GM19467 (cell line): ENCODE measurements at regions not wholly inside any gene's neighbourhood (a gene's known extent, or its start where the extent isn't known, plus 50 kb on each side); places are given as distances from the start of the nearest gene placed in this dataset.
"Not testable (repeated sequence)": the region's sequence is repeated elsewhere in the genome, so short reads cannot be mapped to it uniquely, and the experiment has no call there.

Experiments
- ATAC-seq: cut with Tn5 transposase; IDR thresholded peaks from one replicate; pipeline ENCODE4 v1.9.1; 2021; ENCODE audit warnings: mild to moderate bottlenecking, moderate library complexity; ENCODE audit not compliant: unreplicated experiment

GRCh38 chr10:106308284-106308683 lies 856.2 kb downstream of the SORCS1 start:
- ATAC-seq, result no peak

- no peak for ATAC-seq
Measured at GRCh38 chr10:106304056-106304455, 860.5 kb downstream of the SORCS1 start.

- ATAC-seq, result no peak
Measured at GRCh38 chr10:106302961-106303360, 861.5 kb downstream of the SORCS1 start.

- ATAC-seq, result no peak
Measured at GRCh38 chr10:106301146-106301545, 863.4 kb downstream of the SORCS1 start.

GRCh38 chr10:106296750-106297392 lies 867.6 kb downstream of the SORCS1 start:
- no peak for ATAC-seq

DNA sequence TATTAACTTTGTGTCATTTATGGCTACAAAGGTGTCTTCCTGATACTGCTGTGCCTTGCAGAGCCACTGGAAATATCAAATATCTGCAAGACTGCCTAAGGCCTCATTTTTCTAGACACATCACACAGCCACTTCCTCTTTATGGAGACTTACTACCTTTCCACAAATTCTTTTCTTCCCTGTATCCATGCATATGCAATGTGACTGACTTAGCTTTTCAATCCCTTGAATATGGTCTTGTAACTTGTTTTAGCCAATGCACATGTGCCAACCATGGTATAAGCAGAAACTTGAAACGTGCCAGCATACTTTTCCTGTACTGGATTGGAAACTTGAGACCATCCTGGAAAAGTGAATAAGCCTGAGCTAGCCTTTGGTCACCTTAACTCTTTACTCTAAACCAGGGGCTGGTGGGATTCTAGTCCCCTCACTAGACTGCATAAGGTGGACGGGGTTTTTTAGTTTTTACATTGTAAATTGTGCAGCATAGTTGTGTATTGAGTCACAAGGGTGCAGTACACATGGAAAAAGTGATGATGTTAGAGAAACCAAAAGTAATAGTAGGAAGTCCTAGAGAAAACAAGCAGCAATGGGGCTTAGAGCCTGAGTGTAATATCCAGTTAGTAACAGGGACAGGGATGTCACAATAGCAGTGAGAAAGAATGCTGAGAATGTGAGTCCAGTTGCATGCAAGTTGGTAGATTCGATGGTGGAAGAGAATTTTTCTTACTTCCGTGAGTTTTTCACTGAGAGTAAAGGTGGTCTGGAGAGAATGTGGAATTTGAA lies 879.5 kb downstream of the SORCS1 start:
- ATAC-seq, result no peak

DNA sequence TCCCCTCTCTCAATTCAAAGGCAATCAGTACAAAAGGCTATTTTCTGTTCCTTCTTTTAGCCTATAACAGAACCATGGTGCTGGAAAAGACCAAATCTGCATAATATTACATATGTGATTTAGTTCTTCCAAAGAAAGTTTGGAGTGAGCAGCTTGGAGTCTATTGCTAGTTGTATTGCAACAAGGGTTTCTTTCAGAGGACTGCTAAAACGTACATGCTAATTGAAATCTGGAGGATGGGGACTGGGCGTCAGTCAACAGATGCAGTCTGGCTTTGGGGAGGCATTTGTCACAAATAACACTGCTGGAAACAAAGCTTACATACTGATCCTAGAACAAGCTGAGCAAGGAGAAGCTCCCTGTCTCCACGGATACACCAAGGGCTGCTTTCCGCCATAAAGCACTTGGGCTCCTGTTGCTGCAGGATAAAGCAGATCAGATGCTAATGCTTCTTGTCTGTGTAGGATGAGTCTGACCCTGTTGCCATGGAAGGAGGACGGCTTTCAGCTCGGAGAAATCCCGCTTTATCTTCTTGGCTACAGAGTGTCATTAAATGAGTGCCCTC lies 883.5 kb downstream of the SORCS1 start:
- ATAC-seq, result no peak

DNA sequence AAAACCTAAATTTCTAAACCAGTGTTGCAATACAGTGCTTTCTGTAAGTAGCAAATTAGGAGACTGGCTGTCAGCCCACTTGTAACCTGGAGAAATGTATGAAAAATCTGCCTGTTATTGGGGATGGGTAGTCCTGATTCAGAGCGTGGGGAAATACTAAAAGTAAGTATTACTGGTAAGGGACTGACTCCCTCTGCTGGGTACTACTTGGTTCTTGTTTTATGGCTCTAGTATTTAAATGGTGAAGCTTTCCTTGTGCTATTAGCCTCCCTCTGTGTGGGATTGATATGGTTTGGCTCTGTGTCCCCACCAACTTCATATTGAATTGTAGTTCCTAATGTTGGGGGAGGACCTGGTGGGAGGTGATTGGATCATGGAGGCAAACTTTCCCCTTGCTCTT lies 886.1 kb downstream of the SORCS1 start:
- no peak for ATAC-seq

GRCh38 chr10:106271237-106271636 lies 893.3 kb downstream of the SORCS1 start:
- no peak for ATAC-seq

GRCh38 chr10:106268000-106268399 lies 896.5 kb downstream of the SORCS1 start:
- ATAC-seq, result no peak

DNA sequence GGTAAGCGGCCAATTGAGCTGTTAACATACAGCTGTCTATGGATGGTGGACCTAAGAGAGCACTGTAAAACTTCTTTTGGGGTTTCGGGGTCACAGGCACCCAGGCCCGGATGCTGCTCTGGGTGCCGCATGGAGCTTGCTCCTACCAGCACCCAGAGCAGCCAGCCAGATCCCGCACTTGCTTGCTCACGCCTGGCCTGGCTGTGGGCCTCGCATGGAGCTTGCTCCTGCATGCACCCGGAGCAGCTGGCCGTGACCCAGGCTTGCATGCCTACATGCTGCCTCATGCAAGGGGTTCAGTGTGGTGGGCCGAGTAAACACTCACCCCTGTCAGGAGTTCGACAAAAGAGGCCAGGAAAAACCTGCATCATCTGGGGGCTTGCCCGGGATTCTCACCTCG lies 896.9 kb downstream of the SORCS1 start:
- no peak for ATAC-seq

GRCh38 chr10:106257432-106257831 lies 907.1 kb downstream of the SORCS1 start:
- not testable (repeated sequence) for ATAC-seq

GRCh38 chr10:106255111-106255678 lies 909.3 kb downstream of the SORCS1 start:
- ATAC-seq, result no peak

GRCh38 chr10:106254071-106254470 lies 910.4 kb downstream of the SORCS1 start:
- no peak for ATAC-seq

GRCh38 chr10:106252541-106252940 lies 912.0 kb downstream of the SORCS1 start:
- ATAC-seq, result no peak

DNA sequence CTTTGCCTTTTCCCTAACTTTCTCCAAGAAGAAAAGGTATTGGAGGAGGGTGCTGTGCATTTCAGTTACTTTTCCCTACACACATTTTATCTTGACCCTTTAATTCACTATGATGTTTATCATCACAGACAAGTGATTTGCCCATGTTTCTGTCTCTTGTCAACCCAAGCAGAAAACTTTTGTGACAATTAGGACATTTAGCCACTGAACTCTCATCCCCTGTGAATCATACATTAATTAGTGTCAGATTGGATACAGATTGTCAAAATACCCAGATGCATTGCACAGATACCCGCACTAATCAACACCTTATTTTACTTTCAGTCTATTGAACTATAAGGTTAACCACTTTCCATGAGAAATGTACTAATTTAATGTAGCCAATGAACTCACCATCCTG lies 912.9 kb downstream of the SORCS1 start:
- ATAC-seq, result no peak

DNA sequence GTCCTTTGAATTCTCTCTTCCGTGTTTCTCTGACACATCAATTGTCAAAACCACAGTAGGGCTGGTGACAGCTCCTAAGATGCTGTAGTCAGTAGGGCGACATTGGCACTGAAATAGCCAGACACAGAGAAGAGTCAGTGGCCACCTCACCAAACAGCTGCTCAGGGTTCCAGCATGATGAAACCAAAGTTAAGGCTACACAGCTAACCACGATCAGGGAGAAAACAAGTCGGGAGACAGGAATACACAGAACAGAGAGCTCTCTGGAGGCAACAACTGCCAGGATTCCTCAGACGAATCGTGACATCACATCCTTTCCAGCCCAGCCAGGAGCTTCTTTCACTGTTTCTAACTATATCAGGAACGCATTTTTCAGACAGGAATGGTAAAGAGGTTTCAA lies 922.2 kb downstream of the SORCS1 start:
- ATAC-seq, result no peak

- no peak for ATAC-seq
Measured at GRCh38 chr10:106226828-106227227, 937.7 kb downstream of the SORCS1 start.

GRCh38 chr10:106226142-106226541 lies 938.4 kb downstream of the SORCS1 start:
- ATAC-seq, result no peak

DNA sequence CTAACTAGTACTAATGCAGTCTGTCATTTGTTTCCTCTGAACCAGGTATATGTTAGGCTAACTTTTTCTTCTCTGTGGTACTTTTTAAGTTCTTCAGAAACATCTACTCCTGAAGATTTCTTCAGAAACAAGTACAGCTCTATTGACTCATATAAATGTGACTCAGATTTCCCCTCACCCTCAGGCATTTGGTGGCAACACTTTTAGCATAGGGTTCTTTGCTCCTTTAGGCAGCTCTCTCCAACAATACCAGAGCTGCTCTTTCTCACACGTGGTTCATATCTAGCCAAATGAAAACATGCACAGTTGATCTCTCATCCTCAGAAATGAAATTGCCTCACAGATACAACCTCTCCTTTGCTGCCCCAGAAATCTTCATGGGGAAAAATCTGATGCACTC lies 939.8 kb downstream of the SORCS1 start:
- no peak for ATAC-seq

DNA sequence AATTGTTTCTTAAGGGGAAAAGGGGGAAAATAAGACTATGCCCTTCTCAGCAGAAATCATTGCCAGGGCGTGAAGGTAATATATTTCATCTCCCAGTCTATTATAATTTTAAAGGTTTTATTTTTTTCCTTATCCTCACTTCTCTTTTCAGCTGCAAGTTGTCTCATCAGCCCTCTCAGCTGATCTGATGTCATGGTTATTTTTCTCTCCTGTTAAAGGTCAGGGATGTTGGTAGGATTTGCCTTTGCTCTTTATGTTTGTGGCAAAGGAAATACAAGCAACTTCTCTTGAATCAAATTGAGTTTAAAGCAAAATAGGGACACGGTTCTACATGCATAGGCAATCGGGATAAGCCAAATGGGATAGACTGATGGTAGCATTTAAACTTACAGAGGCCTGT lies 946.9 kb downstream of the SORCS1 start:
- no peak for ATAC-seq

- no peak for ATAC-seq
Measured at GRCh38 chr10:106216085-106216484, 948.4 kb downstream of the SORCS1 start.
